Fibroblast of skin of left biceps (primary cell): ENCODE measurements at regions not wholly inside any gene's neighbourhood (a gene's known extent, or its start where the extent isn't known, plus 50 kb on each side); places are given as distances from the start of the nearest gene placed in this dataset.
"Not testable (repeated sequence)": the region's sequence is repeated elsewhere in the genome, so short reads cannot be mapped to it uniquely, and the experiment has no call there.

Experiments used
- DNase-seq, 2 experiments: peaks; one replicate each; pipeline ENCODE4 v3.0.0-alpha.2; 2013; ENCODE audit warnings: low read depth in 2 of 2

DNA sequence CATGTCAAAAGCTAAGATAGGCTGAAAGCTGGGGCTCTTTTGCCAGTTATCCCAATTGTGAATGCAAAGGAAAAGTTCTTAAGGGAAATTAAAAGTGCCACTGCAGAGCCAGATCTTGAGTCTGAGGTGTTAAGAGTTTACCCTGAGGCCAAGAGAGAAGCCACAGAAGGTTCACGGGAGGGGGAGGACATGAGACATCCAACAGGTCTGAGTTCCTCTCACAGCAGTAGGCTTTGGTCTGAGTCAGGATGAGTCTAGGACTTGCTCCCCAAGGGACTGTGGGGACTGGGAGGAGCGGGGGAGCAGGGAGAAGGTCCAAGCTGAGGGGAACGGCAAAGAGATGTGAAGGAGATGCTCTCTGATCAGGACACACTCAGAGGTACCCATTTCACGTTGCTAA is 411.2 kb upstream of the CAMK1G start:
- no peak for DNase-seq

DNA sequence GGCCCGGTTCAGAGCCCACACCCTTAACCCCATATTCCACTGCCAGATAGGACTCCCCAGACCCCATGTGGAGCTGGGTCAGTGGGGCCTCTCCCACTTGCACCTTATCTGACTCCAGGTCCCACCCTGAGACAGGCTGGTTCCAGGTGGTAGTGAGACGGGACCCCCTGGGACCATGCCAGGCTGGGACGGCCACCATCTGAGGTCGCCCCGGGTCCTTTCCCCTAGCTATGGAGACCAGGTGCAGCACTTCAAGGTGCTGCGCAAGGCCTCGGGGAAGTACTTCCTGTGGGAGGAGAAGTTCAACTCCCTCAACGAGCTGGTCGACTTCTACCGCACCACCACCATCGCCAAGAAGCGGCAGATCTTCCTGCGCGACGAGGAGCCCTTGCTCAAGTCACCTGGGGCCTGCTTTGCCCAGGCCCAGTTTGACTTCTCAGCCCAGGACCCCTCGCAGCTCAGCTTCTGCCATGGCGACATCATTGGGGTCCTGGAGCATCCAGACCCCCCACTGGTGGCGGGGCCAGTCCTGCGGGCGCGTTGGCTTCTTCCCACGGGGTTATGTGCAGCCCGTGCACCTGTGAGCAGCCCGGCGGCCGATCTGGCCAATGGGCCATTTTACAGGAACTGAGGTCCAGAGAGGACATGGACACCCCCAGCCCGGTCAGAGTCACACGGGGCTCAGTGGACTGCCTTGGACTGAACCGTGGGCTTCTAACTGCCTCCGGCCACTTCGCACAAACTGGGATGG is 410.5 kb upstream of the CAMK1G start:
- DNase-seq, result not testable (repeated sequence)

DNA sequence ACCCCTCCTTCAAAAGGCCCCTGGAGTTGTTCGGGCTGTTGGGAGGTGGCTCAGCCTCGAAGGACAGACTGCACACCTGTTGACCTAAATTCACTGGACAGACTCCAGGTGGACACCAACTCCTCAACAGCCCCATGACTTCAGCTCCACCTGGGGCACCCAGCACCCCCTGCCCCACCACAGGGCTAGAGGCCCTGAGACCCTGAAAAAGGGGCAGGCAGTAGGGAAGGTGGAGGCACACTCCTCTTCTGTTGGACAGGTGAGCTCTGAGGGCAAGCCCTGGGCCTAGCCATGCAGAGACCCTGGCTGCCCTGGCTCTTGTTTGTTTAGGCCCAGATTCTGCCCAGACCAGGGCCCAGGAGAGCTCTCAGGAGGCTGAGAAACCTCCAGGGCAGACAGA is 409.7 kb upstream of the CAMK1G start:
- DNase-seq, result not testable (repeated sequence)

DNA sequence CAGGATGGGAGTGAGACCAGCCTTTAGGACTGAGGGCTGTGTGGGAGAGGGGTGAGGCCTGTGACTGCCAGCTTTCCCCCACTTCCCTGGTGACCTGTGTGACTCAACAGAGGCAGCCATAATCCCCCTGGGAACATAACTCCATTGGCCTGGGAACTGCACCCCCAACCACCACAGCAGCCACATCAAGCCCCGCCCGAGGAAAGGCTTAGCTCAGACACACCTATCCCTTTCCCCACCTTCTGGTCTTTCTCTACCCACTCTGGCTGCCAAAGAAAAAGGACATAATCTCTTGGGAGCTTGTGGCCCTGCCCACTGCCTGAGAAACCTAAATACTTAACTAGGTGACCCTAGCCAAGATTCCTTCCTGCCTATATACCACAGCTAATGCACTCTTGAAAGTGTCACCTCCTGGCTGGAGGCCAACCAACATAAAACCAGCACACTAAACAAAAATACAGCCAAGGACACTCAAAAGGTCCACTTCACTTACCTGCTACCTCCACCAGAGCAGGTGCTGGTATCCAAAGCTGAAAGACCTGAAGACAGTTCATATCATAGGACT is 406.6 kb upstream of the CAMK1G start:
- no peak for DNase-seq

DNA sequence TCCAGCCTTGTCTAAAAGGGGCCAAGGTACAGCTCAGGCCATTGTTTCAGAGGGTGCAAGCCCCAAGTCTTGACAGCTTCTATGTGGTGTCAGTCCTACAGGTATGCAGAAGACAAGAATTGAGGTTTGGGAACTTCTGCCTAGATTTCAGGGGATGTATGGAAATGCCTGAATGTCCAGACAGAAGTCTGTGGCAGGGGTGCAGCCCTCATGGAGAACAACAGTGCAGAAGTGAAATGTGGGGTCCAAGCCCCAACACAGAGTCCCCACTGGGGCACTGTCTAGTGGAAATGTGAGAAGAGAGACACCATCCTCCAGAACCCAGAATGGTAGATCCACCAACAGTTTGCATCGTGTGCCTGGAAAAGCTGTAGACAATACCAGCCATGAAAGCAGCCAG is 400.3 kb upstream of the CAMK1G start:
- no peak for DNase-seq

DNA sequence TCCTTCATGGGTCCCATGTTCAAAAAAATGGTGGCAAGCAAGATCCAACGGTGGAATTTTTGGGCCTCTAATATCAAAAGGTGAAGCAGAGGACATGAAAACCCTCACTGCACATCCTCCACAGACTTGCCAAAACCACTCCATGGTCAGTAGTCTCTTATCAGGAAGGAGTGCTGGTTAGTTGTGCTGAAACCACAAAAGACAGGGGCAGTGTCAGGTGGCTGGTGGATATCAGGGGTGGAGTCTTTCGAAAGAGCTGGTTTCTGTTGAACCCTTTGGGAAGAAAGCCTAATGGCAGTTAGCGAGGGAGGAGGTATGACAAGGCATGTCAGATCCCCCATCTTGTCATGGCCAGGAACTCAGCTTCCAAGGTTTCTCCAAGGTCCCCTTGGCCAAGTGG is 395.9 kb upstream of the CAMK1G start:
- DNase-seq, result no peak

DNA sequence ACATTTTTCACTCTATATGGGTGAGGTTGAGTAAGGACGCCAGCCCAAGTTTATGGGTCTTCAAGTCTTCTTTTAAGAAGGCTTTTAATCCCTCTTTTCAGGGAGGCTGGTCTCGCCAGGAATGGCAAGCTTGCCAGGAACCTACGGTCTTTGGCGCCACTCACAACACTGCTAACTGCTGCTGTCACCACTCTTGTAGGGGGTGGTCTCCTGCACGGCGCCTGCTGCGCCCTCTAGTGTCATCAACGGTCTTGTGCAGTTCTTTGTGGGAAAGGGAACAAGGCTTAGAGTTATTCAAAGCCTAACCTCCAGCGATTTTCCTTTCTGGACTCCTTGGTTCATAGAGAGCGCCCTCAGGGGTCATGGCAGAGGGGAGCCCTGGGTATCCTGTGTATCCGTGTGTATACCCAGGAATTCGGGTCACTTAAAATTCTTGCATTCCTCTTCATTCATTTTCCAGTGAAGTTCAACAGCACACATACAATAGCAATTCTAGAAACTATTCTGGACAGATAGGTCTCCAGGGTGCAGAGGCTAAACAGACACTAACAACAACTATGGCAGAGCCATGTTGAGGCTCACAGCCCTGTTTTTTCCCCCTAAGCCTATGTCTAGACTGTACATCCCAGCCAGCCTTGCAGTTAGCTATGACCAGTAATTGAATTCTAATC is 392.8 kb upstream of the CAMK1G start:
- peak; percentile 9 for DNase-seq

DNA sequence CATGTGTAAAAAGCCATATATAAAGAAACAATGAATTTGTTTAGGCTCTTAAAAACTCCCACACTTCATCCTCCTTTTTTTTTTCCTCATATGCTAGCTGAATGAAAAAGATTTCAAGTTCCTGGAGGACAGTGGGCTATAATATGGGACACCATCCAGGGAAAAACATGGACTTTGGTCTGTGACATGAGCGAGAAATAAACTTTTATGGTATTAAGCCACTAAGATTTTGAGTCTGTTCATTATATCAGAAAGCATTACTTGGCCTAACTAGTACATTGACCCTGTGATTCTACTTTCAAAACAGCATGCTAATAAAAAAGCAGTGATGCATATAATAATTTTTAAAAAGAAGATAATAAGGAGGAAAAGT is 392.3 kb upstream of the CAMK1G start:
- DNase-seq, result no peak

DNA sequence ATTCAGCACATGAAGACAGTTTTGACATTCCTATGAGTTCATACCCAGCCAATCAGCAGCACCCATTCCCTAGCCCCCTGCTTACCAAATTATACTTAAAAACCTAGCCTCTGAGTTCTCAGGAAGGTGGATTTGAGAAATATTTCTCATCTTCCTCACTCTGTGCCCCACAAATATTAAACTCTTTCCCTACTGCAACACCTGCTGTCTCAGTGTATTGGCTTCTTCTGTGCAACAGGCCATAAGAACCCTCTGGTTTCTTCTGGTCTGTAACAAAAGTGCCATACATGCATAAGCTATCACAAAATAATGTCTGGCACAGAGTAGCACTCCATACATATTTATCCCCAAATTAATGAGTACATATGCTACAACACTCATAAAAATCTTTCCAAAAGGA is 387.4 kb upstream of the CAMK1G start:
- no peak for DNase-seq

DNA sequence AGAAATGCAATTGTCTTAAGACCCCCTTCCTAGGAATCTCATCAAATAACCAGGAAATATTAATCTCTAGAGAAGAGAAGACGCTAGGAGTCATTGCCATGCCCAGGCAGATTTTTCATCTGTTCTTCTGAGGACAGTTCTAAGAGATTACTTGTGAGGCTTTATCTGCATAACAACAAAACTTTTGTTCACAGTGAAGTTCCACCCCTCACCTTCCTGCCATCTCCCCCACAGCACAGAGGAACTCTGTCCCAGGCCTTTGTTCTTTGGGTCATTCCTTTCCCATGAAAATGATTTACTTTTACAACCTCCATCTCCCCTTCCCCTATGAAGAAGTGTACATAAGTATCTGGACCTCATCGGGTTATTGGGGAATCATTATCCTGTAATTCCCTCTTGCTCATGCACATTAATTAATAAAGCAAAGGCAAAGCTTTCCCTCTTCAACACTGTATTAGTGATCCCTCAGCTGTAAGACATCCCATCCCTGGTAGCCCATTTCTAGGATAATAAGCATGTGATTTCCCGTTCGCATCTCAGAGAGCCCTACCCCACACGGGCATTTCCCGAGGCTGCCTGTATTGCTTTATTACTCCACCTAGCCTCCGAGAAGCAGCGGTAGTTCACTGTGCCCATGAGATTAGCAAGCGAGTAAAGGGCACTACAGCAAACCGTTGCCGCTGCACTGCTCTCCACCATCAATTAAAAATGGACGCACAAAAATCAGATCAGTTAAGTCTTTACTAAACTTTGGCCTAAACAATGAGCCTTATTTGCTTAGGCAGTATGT is 384.4 kb upstream of the CAMK1G start:
- DNase-seq, result no peak

DNA sequence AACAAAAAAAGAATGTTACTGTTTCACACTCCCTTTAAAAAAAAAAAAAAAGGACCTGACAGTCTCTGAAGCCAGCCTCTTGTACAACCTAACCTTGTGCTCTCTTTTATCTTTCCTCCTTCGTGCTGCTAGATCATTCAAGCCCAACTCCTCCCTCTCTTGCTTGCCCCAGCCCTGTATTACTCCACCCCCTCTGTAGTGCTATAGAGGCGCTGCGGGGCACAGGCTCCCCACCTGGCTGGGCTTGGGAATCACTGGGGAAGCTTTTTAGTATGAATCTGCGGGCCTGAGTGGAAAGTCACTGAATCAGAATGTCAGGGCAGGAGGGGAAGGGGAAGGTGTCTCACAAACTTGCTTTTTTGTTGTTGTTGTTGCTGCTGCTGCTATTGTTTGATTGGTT is 383.7 kb upstream of the CAMK1G start:
- DNase-seq, result no peak

DNA sequence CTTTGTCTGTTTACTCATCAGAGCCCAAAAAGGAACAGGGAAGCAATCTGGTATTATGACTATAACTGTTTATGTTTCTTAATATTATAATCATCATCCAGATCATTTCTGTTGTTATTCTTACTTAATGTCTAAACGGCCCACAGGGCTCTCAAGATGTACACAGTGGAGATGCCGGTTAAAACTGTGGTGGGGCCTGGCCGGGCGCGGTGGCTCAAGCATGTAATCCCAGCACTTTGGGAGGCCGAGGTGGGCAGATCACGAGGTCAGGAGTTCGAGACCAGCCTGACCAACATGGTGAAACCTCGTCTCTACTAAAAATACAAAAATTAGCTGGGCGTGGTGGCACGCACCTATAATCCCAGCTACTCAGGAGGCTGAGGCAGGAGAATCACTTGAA is 381.2 kb upstream of the CAMK1G start:
- not testable (repeated sequence) for DNase-seq

DNA sequence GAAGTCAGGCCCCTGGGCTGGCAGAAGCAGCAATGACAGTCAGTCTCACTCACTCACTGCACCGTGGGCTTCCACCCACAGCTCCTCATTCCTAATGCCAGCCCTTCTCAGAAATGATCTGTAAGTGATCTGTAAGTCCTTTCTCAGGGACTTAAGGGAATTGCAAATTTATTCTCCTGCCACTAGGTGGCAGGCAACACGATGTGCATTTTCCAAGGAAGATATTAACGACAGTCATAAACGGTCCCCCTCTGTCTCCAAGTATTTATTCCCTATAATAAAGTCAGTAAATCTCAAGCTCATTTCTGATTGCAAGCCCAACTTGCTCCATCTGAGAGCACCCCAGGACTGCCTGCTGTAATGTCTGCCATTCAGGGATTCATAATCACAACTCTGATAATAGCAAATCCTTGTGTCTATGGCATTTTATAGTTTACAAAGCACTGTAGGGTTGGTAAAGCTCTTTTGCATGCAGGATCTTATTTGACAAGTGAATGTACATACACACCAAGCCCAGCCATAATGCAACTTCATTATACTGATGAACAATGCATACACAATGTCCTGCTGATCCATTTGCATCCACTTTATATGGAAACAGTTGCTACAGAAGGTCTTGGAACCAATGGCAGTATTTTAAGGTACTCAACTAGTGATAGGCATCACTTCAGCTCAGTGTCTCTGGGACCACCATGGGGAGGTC is 380.5 kb upstream of the CAMK1G start:
- DNase-seq, result peak; percentile 22 to 27

DNA sequence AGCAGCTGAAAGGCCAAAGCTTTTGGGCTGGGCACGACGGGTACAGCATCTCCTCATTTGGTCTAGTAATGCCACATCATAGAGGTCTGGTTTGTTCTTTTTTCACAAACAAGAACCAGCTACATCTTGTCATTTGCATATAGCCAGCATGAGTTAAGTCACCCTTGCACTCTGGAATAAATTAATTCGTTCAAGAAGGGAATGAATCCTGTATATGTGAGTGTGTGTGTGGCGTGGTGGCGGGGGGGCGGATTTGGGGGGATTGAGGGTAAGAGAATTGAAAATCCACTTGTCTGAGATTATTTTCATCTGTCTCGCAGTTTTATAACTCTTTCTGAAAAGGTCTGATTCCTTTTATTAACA is 380.0 kb upstream of the CAMK1G start:
- DNase-seq, result no peak

DNA sequence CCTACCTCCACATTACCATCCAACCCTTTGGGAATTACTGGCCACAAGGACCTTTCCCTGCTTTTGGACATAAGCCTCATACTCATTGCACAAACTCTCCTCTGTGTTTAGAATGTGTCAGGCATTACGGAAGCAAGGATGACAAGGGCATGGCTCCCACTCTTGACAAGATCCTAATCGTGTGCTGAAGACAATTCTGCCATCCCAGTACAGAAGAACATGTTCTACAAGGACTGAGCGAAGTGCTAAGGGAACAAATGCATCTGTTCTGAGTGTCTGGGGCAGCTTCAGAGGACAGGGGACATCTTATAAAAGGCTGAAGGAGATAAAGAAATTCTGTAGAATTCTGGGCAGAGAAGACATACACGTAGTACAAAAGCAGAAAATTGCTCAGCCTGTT is 378.5 kb upstream of the CAMK1G start:
- no peak for DNase-seq

DNA sequence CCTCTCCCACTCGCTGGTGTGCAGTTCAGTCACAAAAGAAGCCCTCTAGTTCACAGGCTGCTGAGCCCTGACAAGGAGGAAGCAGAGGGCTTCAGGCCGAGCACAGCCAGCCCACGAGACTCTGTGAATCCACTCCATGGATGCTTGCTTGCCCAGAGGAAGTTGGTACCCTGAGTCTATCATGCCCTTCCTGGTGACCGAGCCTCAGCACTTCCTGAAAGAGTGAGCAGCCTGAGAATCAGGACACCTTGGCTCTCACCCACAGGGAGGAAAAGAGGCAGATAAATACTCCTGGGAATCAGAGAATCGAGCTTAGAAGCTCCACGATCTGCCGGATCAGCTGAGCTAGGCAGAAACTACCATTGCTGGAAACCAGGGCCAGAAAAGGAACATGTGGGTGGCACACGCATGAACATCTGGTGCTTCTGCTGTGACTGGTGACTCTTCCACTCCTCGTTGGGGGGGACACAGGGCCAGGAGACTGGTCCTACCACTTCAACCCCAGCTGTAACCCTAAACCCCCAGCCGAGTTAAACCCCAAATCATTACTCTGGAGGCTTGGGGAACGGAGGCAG is 376.3 kb upstream of the CAMK1G start:
- no peak for DNase-seq

DNA sequence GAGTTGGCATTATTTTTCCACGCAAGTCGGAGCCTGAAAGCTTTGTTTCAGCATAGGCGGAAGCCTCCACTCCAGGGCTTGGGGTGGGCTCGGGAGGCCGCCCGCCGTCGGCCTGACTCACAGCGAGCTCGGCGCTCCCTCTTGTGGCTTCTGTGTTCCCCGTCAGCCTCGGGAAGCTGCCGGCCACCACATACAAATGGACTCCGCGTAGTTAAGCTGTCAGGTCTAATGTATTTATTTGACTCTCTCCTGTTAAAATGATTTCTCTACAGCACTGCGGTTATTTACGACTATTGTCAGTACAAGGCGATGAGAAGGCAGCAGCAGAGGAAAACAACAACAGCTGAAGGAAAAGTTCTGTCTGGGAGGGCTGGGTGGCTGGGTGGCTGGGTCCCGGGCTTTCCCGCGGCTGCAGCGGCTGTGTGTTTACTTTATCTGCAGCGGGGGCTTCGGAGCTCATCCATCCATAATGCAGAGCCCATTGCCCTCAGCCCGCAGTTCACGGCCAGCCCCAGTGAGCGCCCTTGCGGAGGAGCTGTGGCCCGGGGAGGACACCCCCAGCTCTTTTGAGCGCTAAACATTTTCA is 375.7 kb upstream of the CAMK1G start:
- DNase-seq, result peak; percentile 40 to 44

DNA sequence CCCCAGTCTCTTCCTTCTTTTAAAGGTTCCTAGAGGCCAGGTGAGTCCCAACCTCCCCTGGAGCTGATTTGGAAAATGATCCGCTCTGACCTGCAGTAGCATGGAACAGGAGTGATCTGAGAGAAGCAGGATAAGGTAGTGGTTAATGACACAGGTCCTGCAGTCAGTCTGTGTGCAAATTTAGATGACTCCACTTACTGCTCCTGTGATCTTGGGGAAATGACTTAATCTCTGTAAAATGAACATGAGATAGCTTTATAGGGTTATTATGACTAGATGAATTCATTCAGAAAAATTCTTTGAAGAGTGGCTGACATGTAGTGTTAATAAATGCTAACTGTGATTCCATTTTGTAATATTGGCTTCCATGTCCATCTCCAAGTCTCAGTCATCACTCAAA is 374.9 kb upstream of the CAMK1G start:
- no peak for DNase-seq

DNA sequence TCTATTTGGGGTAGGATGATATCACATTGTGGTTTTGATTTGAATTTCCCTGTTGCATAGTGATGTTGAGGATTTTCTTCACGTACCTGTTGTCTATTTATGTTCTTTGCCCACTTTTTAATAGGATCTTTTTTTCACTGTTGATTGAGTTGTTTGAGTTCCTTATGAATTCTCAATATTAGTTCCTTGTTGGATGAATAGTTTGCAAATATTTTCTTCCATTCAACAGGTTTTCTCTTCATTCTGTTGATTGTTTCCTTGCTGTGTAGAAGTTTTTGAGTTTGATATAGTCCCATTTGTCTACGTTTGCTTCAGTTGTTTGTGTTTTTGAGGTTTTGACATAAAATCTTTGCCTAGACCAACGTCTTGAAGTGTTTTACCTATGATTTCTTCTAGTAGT is 369.5 kb upstream of the CAMK1G start:
- DNase-seq, result no peak

DNA sequence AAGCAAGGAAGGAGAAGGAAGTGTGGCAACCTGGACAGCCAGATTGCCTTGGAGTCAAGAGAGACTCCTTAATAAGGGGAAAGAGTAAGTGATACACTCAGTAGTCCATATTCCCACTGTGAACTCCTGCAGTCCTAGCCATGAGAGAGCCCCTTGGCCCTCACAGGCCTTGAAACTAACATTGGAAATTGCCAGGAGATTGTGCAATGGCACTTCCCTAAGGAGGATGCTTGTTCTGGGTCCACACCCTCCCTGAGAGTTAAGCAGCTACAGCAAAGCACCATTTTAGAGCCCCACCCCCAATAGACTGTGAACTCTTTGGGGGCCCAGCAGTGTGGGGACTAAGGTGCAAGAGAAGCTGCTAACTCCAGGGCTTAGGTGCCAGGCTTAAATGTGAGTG is 367.7 kb upstream of the CAMK1G start:
- no peak for DNase-seq

DNA sequence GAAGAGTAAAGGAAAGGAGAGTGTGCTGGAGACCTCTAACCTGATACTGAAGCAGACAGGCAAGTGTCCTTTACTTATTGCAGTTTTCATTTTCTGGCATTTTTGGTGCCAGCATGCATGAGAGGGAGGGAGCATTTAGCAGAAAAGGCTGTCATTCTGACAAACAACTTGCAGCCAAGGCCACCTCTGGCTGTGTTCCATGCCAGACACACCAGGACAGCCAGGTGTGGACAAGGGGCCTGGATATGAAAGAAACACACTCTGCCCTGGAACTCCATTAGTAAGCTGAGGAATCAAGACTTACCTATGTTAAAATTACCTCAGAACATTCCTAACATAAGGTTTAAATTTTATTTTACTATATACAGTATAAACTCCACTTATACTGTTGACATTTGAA is 365.4 kb upstream of the CAMK1G start:
- DNase-seq, result no peak
